Natural killer cell (primary cell): ENCODE measurements at regions not wholly inside any gene's neighbourhood (a gene's known extent, or its start where the extent isn't known, plus 50 kb on each side); places are given as distances from the start of the nearest gene placed in this dataset.

Experiments
- ATAC-seq, 3 donors: fragments of 150-1000 bp in 2 of 3; fragments of 200-7000 bp in 1 of 3; cut with Tn5 transposase; 1 replicate in 1 of 3; 2 replicates in 2 of 3; pipeline ENCODE4 v1.10.0; 2021; ENCODE audit warnings: mild to moderate bottlenecking in 2 of 3, moderate library complexity in 2 of 3
- DNase-seq, 2 donors: peaks; one replicate each; pipeline versions ENCODE4 v3.0.0 to v3.0.0-alpha.2; 2013 to 2021; ENCODE audit warnings: mixed read lengths in 1 of 2
- H3K27ac ChIP-seq: one replicate; pipeline ENCODE4 v1.5.1; 2013; ENCODE audit warnings: mild to moderate bottlenecking, low read length
- H3K27me3 ChIP-seq: one replicate; pipeline ENCODE4 v1.6.1; 2013; ENCODE audit warnings: low read length; ENCODE audit not compliant: control insufficient read depth, insufficient read depth
- H3K36me3 ChIP-seq: one replicate; pipeline ENCODE4 v1.6.1; 2013; ENCODE audit warnings: low read length; ENCODE audit not compliant: control insufficient read depth, insufficient read depth
- H3K4me1 ChIP-seq: one replicate; pipeline ENCODE4 v1.6.1; 2013; ENCODE audit warnings: low read length; ENCODE audit not compliant: control insufficient read depth, insufficient read depth
- H3K4me3 ChIP-seq: one replicate; pipeline ENCODE4 v1.5.1; 2013; ENCODE audit warnings: low read length
- H3K9me3 ChIP-seq: one replicate; pipeline ENCODE4 v1.6.1; 2013; ENCODE audit warnings: low read length; ENCODE audit not compliant: control insufficient read depth, insufficient read depth
- H3K27ac Mint-ChIP-seq, 2 donors: one replicate each; pipeline ENCODE4 v1.8.0; 2022; ENCODE audit warnings: mild to moderate bottlenecking in 2 of 2, mixed read lengths in 2 of 2, moderate library complexity in 1 of 2
- H3K27me3 Mint-ChIP-seq, 2 donors: one replicate each; pipeline ENCODE4 v1.8.0; 2022; ENCODE audit warnings: low read depth in 2 of 2, mixed read lengths in 2 of 2
- H3K36me3 Mint-ChIP-seq: one replicate; pipeline ENCODE4 v1.8.0; 2022; ENCODE audit warnings: mixed read lengths
- H3K4me1 Mint-ChIP-seq, 2 donors: one replicate each; pipeline ENCODE4 v1.8.0; 2022; ENCODE audit warnings: mixed read lengths in 2 of 2
- H3K4me3 Mint-ChIP-seq: one replicate; pipeline ENCODE4 v1.8.0; 2022; ENCODE audit warnings: mild to moderate bottlenecking, moderate library complexity, mixed read lengths
- H3K9me3 Mint-ChIP-seq, 2 donors: one replicate each; pipeline ENCODE4 v1.8.0; 2022; ENCODE audit warnings: mixed read lengths in 2 of 2
- WGBS: methylation state at CpG from one replicate; pipeline ENCODE4 v1.1.7; 2013; ENCODE audit warnings: missing lambda C conversion rate; ENCODE audit not compliant: insufficient coverage; 5-methylcytosine and 5-hydroxymethylcytosine counted together
- intact Hi-C: fragments of 100-400 bp; cut with micrococcal nuclease; formaldehyde crosslinking; loops from one replicate; pipeline ENCODE4 v1.14.2; 2022
- TF ChIP-seq, protein P1 (sequence below): fragments of 200-600 bp; IDR thresholded peaks from one replicate; pipeline ENCODE4 v1.8.0; 2022; ENCODE audit warnings: antibody characterized with exemption

DNA sequence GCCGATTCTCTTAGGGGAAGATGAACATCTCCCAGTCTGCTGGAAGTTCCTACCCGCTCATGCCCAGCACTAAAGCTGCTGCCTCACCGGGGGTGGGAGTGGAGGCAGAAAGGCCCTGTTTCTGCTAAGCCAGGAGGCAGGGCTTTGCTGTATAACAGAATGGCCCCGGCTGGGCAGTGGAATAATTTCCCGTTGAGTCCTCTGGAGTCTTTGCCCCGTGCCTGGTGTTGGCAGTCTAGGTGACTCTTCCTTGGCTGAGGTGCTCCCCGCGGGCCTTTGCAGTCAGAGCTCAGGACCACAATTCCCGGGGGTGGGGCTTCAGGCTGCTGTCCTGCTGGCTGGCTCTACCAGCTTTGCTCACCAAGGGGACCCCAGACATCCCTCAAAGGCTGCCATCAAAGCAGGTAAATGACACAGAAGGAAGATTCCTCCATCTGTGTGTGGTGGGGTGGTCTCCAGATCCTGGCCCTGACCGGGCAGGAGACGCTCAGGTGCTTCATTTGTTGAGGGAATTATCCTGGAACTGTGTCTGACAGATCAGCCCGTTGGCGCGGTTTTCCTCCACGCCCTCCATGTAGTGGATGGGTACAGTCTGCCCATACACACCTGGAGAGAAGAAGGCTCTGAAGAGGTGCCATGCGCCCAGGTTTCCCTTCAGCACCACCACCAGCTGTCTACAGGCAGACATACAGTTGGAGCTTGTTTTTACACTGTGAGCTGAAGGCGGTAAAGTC is 209.9 kb downstream of the TEX29 start:
- no peak overlapping the region for H3K27ac ChIP-seq
- intact Hi-C loops: no loop called here
- H3K9me3 Mint-ChIP-seq: no peaks in the 10 kb centered on the region
- no peak overlapping the region for H3K4me3 Mint-ChIP-seq
- no peak overlapping the region for H3K27ac Mint-ChIP-seq
- no peak overlapping the region for H3K4me3 ChIP-seq
- peaks cover 4 to 9% of the 10 kb centered on the region in 2 donors for H3K4me1 Mint-ChIP-seq
- no peaks in the 10 kb centered on the region for H3K36me3 ChIP-seq
- DNase-seq (no peak), ATAC-seq (no peak)
- H3K27me3 ChIP-seq: no peaks in the 10 kb centered on the region
- peaks cover 33 to 35% of the 10 kb centered on the region in 2 donors for H3K27me3 Mint-ChIP-seq
- WGBS: 88% methylated on average over 17 of the region's 17 CpGs
- H3K9me3 ChIP-seq: no peaks in the 10 kb centered on the region
- TF ChIP-seq, protein P1, sequence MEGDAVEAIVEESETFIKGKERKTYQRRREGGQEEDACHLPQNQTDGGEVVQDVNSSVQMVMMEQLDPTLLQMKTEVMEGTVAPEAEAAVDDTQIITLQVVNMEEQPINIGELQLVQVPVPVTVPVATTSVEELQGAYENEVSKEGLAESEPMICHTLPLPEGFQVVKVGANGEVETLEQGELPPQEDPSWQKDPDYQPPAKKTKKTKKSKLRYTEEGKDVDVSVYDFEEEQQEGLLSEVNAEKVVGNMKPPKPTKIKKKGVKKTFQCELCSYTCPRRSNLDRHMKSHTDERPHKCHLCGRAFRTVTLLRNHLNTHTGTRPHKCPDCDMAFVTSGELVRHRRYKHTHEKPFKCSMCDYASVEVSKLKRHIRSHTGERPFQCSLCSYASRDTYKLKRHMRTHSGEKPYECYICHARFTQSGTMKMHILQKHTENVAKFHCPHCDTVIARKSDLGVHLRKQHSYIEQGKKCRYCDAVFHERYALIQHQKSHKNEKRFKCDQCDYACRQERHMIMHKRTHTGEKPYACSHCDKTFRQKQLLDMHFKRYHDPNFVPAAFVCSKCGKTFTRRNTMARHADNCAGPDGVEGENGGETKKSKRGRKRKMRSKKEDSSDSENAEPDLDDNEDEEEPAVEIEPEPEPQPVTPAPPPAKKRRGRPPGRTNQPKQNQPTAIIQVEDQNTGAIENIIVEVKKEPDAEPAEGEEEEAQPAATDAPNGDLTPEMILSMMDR: no peak
- H3K4me1 ChIP-seq: no peaks in the 10 kb centered on the region
- H3K36me3 Mint-ChIP-seq: no peaks in the 10 kb centered on the region

DNA sequence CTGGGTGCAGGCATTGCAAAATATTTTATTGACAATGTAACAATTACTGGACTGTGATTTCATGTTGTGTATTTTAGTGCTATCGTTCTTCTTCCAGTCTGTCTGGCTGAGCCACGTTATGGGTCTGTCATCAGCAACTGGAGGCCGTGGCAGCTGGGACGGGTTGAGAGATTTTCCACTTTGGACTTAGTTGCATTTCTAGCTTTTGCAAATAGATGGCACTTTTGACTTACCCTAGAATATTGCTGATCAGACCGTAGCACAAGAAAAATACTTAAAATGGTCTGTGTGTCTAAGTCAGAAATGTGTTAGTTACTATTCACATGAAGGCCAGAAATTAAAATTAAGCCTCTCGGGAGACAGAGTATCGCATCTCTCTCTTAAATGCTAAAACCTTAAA is 211.1 kb downstream of the TEX29 start:
- Histone ChIP-seq H3K27me3 (no peaks in the 10 kb centered on the region), H3K4me3 (no peak overlapping the region), H3K4me1 (no peaks in the 10 kb centered on the region), H3K9me3 (no peaks in the 10 kb centered on the region), H3K27ac (no peak overlapping the region), H3K36me3 (no peaks in the 10 kb centered on the region)
- Mint-ChIP-seq H3K27ac (no peak overlapping the region), H3K36me3 (no peaks in the 10 kb centered on the region), H3K9me3 (no peaks in the 10 kb centered on the region), H3K27me3 (peaks cover 42 to 47% of the 10 kb centered on the region in 2 donors), H3K4me1 (peaks cover 7 to 11% of the 10 kb centered on the region in 2 donors), H3K4me3 (no peak overlapping the region)
- TF ChIP-seq, protein P1: no peak
- DNase-seq (no peak), ATAC-seq (no peak)
- WGBS: 9% methylated on average over 5 of the region's 7 CpGs
- intact Hi-C loops: no loop called here

DNA sequence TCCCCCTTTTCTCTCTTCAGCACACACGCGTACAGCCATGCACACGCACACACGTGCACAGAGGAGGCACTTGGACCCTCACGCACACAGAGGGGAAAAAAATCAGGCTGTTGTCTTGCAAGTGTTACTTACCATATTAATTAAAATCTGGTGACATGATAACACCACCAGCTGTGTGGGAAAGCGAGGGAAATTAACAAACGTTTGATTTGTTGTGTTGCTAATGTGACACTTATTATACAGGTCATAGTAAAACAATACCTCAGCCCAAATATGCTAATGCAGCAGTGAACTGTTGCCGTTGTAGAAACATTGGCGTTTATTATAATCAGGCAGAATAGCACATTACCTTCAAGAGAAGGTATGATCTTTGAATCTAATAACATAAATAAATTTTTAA is 211.7 kb downstream of the TEX29 start:
- Histone ChIP-seq H3K9me3 (no peaks in the 10 kb centered on the region), H3K27me3 (peaks cover 3% of the 10 kb centered on the region), H3K36me3 (no peaks in the 10 kb centered on the region), H3K27ac (no peak overlapping the region), H3K4me1 (no peaks in the 10 kb centered on the region), H3K4me3 (no peak overlapping the region)
- TF ChIP-seq, protein P1: no peak
- DNase-seq: no peak
- WGBS: 100% methylated on average over 3 of the region's 9 CpGs
- no peak for ATAC-seq
- intact Hi-C loops: no loop called here
- Mint-ChIP-seq H3K27ac (no peak overlapping the region), H3K4me3 (no peak overlapping the region), H3K36me3 (no peaks in the 10 kb centered on the region), H3K4me1 (peaks cover 7 to 11% of the 10 kb centered on the region in 2 donors), H3K27me3 (peaks cover 44 to 48% of the 10 kb centered on the region in 2 donors), H3K9me3 (no peaks in the 10 kb centered on the region)
